Iris pigment epithelial cell (primary cell): ENCODE measurements at regions not wholly inside any gene's neighbourhood (a gene's known extent, or its start where the extent isn't known, plus 50 kb on each side); places are given as distances from the start of the nearest gene placed in this dataset.

ENCODE experiments used
- DNase-seq: peaks from one replicate; pipeline ENCODE4 v3.0.0-alpha.2; 2011; ENCODE audit warnings: low read depth

DNA sequence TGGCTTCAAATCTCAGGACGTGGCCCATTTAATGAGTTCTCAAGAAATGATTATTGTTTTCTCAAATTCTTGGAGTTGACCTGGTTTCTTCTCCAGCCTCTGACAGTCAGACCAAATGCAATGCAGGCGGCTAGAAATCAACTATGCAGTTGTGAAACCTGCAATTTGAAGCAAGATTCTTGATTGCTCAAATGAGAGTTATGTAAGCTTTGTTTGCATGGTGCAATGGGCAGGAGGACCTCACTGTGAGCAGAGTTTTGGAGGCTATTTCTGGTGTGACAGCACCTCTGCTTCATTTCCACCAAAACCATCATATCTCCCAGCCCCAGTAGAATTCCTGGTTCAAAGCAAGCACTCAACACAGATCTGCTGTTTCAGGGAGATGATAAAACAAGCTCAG, 500.0 kb upstream of the KLF4 start:
- peak; percentile 67 for DNase-seq

- peak; percentile 15 for DNase-seq
Measured at GRCh38 chr9:107989099-107989498, 499.5 kb upstream of the KLF4 start.

DNA sequence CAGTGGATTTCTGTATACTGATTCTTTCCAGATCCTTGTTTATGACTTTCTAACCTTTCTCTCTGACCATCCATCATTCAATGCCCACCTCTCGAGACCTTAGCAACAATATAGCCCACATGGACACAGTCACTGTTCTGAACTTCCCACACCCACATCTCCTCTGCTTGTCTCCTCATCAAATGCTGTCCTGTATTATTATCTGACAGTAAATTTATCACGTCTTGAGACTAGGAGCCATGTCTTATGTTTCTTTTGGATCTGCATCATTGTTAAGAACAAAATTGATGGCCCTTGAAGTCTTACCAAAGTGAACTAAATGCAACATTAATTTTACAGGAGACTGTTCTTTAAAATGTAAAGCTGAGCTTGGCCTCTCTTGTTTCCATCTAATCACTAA, 495.4 kb upstream of the KLF4 start:
- DNase-seq, result no peak

GRCh38 chr9:107983762-107984161, 494.2 kb upstream of the KLF4 start:
- no peak for DNase-seq

DNA sequence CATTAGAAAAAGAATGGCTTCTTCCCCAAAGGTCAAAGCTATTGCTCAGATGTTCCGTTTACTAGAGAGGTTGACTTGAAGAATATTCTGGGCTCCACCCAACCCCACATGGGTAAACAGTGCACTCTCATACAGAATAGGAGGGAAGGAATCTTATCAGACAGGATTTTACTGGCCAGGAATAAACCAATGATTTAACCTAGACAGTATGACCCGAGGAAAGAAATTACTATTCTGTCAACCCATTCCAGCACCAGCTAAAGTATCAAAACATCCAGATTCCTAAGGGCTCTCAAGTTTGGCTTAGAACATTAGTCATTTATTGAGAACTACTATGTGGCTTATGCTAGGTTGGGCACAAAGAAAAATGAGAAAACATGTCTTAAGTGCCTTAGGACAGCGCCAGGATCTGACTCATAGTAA, 493.6 kb upstream of the KLF4 start:
- DNase-seq, result peak; percentile 60

DNA sequence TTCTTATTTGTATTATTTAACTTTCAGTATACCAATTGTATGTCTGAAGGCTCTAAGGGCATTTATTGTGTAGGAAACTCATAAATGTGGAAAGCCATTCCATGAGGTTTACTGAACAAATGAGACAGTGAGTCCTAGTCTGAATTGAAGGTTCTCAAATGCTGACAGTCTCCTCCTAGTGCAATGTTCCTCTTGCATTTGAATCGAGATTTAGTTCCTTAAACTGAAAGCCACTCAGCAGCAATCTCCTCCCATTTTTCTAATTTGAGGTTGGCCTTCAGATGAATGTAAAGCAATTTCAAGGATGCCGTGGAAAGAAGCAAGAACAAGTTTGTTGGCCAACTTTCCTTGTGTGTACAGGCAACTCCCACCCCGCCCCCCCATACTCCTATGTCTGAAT, 493.2 kb upstream of the KLF4 start:
- no peak for DNase-seq

- DNase-seq, result no peak
Measured at GRCh38 chr9:107982001-107982400, 492.4 kb upstream of the KLF4 start.

GRCh38 chr9:107980984-107981383, 491.4 kb upstream of the KLF4 start:
- no peak for DNase-seq

- DNase-seq, result no peak
Measured at GRCh38 chr9:107976767-107977166, 487.2 kb upstream of the KLF4 start.

DNA sequence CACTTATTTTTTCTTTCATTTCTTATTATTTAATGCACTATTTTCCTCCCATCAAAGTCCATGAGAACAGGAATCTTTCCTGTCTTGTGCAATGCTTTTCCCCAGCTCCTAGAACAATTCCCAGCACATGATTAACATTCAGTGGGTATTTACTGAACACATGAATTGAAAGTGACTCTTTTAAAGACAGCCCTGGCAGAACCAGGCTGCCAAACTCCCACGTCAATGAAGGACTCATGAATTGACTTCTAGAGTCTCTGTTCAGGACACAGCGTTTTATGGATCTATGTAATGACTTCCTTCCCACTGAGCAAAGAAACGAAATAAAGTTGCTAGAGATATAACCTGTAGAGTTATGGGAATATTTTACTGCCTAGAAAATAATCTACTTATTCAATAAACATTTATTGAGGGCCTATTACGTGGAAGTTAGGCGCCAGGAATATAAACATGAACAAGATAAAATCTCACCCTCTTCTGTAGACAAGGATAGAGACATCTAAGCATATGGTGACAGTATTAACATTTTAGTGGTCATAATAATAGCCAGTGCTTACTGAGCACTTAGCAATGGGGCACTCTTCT, 485.9 kb upstream of the KLF4 start:
- no peak for DNase-seq

DNA sequence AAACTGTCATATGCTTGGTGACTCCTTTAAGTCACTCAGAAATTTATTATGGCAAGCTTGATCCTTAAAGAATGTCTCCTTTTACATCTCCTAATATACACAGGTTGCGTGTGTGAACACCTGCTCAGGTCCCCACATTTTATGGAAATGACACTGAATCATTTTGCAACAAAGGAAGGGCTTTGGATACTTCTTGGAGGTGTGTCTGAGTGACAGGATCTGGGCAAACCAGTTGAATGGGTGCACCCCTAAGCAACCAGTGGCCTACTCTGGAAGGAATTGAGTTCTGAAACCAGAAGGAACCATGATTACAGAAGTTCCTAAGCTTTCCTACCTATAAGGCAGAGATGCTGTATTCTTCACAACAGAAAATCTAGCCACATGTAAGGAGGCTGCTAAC, 483.9 kb upstream of the KLF4 start:
- DNase-seq, result no peak

- no peak for DNase-seq
Measured at GRCh38 chr9:107972346-107972745, 482.8 kb upstream of the KLF4 start.

DNA sequence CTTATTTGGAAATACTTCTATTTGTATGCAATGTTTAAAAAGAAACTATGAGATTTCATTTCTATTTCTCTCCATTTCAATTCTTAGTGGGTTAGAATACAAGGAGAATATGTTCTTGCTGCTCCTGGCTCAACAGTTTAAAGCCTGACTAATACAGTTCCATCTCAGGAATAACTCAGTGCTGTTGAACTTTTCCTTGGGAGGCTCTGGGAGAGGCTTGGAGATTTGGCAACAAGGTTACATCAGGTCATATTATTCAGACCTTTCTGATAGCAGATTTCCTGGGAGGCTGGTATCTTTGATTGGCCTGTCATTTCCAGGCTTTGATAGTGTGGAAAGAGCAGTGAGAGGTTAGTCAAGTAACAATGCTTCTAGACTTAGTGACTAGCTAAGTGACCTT, 481.7 kb upstream of the KLF4 start:
- no peak for DNase-seq

GRCh38 chr9:107970726-107971125, 481.2 kb upstream of the KLF4 start:
- no peak for DNase-seq

- DNase-seq, result no peak
Measured at GRCh38 chr9:107969727-107970126, 480.2 kb upstream of the KLF4 start.

DNA sequence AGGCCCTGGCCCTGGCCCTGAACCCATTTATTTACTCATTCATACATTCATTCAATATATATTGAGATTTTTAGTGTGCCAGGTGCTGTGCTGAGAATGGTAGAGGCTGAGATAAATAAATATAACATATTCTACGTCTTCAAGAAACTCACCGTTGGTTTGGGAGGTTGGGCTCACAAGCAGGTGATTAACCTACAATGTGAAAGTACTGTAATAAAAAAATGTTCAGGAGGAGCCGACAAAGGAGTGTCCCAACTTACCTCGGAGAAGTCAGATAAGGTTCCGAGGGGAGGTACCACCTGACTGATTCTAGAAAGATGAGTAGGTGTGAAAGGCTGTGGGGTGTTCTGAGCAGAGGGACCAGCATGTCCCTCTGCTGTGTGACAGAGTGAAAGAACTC, 479.6 kb upstream of the KLF4 start:
- no peak for DNase-seq

GRCh38 chr9:107963246-107963645, 473.7 kb upstream of the KLF4 start:
- no peak for DNase-seq

- DNase-seq, result no peak
Measured at GRCh38 chr9:107960916-107961315, 471.3 kb upstream of the KLF4 start.

DNA sequence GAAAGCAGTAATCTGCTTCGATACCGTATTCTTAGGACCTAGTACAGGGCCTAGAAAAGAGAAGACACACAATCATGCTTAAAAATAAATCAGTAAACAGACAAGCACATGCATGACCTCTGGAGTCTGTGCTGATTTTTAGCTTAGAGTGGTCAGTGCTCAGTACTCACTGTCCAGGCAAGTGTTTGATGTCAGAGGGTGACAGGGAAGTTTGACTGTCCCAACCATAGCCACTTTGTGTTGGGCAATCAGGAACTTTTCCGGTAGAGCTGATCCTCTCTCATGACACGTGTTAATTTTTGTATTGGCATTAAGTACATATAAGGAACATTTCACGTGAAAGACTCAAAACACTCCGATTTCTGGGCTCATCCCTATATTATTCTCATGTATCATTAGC, 464.7 kb upstream of the KLF4 start:
- no peak for DNase-seq

- DNase-seq, result no peak
Measured at GRCh38 chr9:107953556-107954125, 464.1 kb upstream of the KLF4 start.

GRCh38 chr9:107952773-107953172, 463.2 kb upstream of the KLF4 start:
- no peak for DNase-seq

DNA sequence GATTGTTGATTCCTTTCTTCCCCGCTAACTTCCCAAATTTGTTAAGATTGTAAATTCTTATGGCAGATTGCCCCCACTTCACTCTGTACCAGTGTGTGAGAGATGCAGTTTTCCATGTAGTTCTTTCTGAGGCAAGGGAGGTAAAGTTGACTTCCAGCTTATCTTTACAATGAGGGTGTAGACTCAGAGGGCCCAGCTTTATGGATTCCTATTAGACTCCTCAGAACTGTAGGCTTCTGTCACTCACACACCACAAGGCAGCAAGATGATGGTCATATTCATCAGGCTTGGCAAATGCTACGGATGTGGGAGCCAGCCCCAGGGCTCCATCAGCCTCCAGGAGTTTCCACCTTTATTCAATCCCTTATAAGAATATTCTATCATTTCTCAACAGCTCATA, 461.9 kb upstream of the KLF4 start:
- no peak for DNase-seq

DNA sequence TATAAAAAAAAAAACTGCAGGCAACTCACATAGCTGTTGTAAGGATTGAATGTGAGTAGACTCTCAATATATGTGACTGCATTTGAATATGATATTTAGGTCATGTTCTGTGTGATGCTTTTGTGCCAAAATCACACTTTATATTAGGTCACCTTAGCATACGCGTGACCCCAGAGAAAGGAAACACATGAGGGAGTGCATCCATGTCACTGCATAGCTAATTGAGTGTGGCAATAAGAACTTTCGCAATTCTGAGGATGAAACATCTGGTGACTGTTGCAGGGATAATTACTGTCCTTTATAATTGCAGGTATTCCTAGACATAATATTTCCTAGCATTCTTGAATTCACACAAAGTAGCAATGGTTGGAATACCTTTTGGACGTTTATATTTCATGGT, 459.5 kb upstream of the KLF4 start:
- DNase-seq, result no peak

DNA sequence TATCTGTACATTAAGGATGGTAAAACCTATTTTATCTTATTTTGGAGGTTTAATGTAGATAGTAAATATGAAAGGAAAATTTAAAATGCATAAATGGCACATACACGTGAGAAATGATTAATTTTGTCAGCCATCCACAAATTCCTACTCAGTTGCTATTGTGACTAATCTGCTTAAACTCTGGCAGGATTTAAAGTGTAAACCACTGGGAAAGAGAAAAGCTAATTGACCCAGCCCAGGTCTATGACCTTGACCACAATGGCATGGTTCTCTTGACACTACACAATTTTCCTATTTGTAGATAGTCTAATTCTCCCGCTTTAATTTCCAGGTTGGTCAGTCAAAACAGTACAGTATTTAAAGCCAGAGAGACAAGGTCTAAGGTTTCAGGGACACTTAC, 459.0 kb upstream of the KLF4 start:
- no peak for DNase-seq

- no peak for DNase-seq
Measured at GRCh38 chr9:107948086-107948485, 458.5 kb upstream of the KLF4 start.
